GM23338 (cell line): ENCODE measurements at regions not wholly inside any gene's neighbourhood (a gene's known extent, or its start where the extent isn't known, plus 50 kb on each side); places are given as distances from the start of the nearest gene placed in this dataset.

Experiments used
- CTCF ChIP-seq, 2 experiments: fragments of 200-600 bp in 1 of 2; sonication (generic) in 1 of 2; conservative IDR thresholded peaks; 2 replicates each; pipeline versions ENCODE4 v1.5.1 to v1.6.1; 2016 to 2017; ENCODE audit warnings: antibody characterized with exemption in 2 of 2, low read depth in 2 of 2, mild to moderate bottlenecking in 2 of 2, moderate library complexity in 1 of 2
- EZH2 ChIP-seq: fragments of 200-600 bp; sonication (generic); IDR thresholded peaks from one replicate; pipeline ENCODE4 v1.8.0; 2017; ENCODE audit warnings: antibody characterized with exemption, mild to moderate bottlenecking, low read depth; ENCODE audit not compliant: unreplicated experiment
- EZH2phosphoT487 ChIP-seq: fragments of 200-600 bp; sonication (generic); IDR thresholded peaks from one replicate; pipeline ENCODE4 v1.8.1; 2018; ENCODE audit warnings: antibody characterized with exemption; ENCODE audit not compliant: unreplicated experiment
- POLR2AphosphoS5 ChIP-seq: IDR thresholded peaks from 2 replicates; pipeline ENCODE4 v1.6.1; 2016; ENCODE audit warnings: antibody characterized with exemption, low read depth
- STAT1 ChIP-seq: IDR thresholded peaks from one replicate; pipeline ENCODE4 v1.6.1; 2016; ENCODE audit warnings: antibody characterized with exemption; ENCODE audit not compliant: unreplicated experiment

- TF ChIP-seq CTCF (conservative IDR thresholded peaks at IDR 0.05; ENCODE audit: low read depth in 2 of 2) (no peak), EZH2phosphoT487 (no peak), EZH2 (no peak), STAT1 (no peak), POLR2AphosphoS5 (no peak)
Observed at GRCh38 chr4:141575884-141576283, 60.5 kb upstream of the IL15 start.
